ENCODE measurements at regions not wholly inside any gene's neighbourhood (a gene's known extent, or its start where the extent isn't known, plus 50 kb on each side); places are given as distances from the start of the nearest gene placed in this dataset.

DNA sequence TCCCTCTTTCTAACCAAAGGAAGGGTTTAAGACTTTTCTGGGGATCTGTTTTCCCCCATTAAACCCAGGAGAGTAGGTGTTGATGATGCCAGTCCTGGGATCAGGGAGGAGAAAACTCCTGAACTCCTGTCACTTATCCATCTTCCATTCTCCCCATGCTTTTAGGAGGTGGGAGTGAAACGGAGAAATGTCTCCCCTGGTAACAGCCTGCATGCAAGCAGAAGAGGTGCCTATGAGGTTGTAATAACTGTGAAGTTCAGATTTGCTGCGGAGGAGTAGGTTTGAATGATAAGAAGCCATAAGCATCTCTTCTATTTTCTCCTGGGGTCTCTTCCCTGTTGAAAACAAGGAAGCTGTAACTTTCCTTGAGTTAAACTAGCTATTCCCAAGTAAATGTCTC is 150.8 kb downstream of the SLC4A3 start:
- Mint-ChIP-seq H3K9me3 (no peaks in the 10 kb centered on the region), H3K4me1 (no peaks in the 10 kb centered on the region), H3K36me3 (no peaks in the 10 kb centered on the region), H3K27ac (no peak overlapping the region), H3K4me3 (no peak overlapping the region), H3K27me3 (ENCODE audit: low read depth) (no peaks in the 10 kb centered on the region; the same call in 1 of the 2 replicates)
- DNase-seq (ENCODE audit: low spot score) (no peak), ATAC-seq (no peak)
- ChIA-PET CTCF (interaction anchor here (0.7 kb wide), 1 partner anchor 51 kb away, joined by 3 read pairs; no protein-coding TSS in a partner anchor), POLR2A (no interaction called here)
- TF ChIP-seq EMX1 (CRISPR knock-in tag; IDR thresholded peaks at IDR 0.05) (no peak), NFE2L1 (CRISPR knock-in tag; IDR thresholded peaks at IDR 0.05) (no peak), GABPB1 (CRISPR knock-in tag; IDR thresholded peaks at IDR 0.05) (no peak), ZNF396 (CRISPR knock-in tag; IDR thresholded peaks at IDR 0.05; ENCODE audit: borderline replicate concordance) (no peak), MYBL2 (CRISPR knock-in tag; IDR thresholded peaks at IDR 0.05) (no peak), SMAD3 (CRISPR knock-in tag; IDR thresholded peaks at IDR 0.05; ENCODE audit: borderline replicate concordance) (no peak), ZNF317 (CRISPR knock-in tag; IDR thresholded peaks at IDR 0.05; ENCODE audit: borderline replicate concordance, low read depth) (no peak), ZNF532 (CRISPR knock-in tag; IDR thresholded peaks at IDR 0.05; ENCODE audit: borderline replicate concordance) (no peak), JUN (CRISPR knock-in tag; IDR thresholded peaks at IDR 0.05) (no peak), ATF3 (CRISPR knock-in tag; conservative IDR thresholded peaks at IDR 0.05) (no peak), GRHL2 (CRISPR knock-in tag; IDR thresholded peaks at IDR 0.05; ENCODE audit: insufficient replicate concordance, severe bottlenecking) (no peak), CREB1 (CRISPR knock-in tag; IDR thresholded peaks at IDR 0.05) (no peak), NFATC4 (CRISPR knock-in tag; IDR thresholded peaks at IDR 0.05) (no peak), USF2 (CRISPR knock-in tag; IDR thresholded peaks at IDR 0.05) (no peak), ZNF416 (CRISPR knock-in tag; IDR thresholded peaks at IDR 0.05) (no peak), ZNF671 (CRISPR knock-in tag; IDR thresholded peaks at IDR 0.05) (no peak)
- TF ChIP-seq, protein P1, sequence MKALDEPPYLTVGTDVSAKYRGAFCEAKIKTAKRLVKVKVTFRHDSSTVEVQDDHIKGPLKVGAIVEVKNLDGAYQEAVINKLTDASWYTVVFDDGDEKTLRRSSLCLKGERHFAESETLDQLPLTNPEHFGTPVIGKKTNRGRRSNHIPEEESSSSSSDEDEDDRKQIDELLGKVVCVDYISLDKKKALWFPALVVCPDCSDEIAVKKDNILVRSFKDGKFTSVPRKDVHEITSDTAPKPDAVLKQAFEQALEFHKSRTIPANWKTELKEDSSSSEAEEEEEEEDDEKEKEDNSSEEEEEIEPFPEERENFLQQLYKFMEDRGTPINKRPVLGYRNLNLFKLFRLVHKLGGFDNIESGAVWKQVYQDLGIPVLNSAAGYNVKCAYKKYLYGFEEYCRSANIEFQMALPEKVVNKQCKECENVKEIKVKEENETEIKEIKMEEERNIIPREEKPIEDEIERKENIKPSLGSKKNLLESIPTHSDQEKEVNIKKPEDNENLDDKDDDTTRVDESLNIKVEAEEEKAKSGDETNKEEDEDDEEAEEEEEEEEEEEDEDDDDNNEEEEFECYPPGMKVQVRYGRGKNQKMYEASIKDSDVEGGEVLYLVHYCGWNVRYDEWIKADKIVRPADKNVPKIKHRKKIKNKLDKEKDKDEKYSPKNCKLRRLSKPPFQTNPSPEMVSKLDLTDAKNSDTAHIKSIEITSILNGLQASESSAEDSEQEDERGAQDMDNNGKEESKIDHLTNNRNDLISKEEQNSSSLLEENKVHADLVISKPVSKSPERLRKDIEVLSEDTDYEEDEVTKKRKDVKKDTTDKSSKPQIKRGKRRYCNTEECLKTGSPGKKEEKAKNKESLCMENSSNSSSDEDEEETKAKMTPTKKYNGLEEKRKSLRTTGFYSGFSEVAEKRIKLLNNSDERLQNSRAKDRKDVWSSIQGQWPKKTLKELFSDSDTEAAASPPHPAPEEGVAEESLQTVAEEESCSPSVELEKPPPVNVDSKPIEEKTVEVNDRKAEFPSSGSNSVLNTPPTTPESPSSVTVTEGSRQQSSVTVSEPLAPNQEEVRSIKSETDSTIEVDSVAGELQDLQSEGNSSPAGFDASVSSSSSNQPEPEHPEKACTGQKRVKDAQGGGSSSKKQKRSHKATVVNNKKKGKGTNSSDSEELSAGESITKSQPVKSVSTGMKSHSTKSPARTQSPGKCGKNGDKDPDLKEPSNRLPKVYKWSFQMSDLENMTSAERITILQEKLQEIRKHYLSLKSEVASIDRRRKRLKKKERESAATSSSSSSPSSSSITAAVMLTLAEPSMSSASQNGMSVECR (CRISPR knock-in tag; IDR thresholded peaks at IDR 0.05; ENCODE audit: borderline replicate concordance), result no peak
- TF ChIP-seq, protein P2, sequence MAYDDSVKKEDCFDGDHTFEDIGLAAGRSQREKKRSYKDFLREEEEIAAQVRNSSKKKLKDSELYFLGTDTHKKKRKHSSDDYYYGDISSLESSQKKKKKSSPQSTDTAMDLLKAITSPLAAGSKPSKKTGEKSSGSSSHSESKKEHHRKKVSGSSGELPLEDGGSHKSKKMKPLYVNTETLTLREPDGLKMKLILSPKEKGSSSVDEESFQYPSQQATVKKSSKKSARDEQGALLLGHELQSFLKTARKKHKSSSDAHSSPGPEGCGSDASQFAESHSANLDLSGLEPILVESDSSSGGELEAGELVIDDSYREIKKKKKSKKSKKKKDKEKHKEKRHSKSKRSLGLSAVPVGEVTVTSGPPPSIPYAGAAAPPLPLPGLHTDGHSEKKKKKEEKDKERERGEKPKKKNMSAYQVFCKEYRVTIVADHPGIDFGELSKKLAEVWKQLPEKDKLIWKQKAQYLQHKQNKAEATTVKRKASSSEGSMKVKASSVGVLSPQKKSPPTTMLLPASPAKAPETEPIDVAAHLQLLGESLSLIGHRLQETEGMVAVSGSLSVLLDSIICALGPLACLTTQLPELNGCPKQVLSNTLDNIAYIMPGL (CRISPR knock-in tag; IDR thresholded peaks at IDR 0.05), result no peak

All from WTC11 (cell line).